ENCODE measurements at regions not wholly inside any gene's neighbourhood (a gene's known extent, or its start where the extent isn't known, plus 50 kb on each side); places are given as distances from the start of the nearest gene placed in this dataset.

GRCh38 chr3:72274493-72275330 is 489.8 kb upstream of the PROK2 start:
- Mint-ChIP-seq H3K4me1 (peaks cover 78% of the 10 kb centered on the region), H3K4me3 (peak overlapping the region; percentile 28), H3K27ac (peak overlapping the region; percentile 90), H3K9me3 (no peaks in the 10 kb centered on the region), H3K27me3 (ENCODE audit: low read depth, poor library complexity) (peaks cover 16% of the 10 kb centered on the region), H3K36me3 (ENCODE audit: low read depth) (no peaks in the 10 kb centered on the region)
- TF ChIP-seq CTCF (IDR thresholded peaks at IDR 0.05), result no peak
- DNase-seq, result peak; percentile 36

- Mint-ChIP-seq H3K4me3 (peak overlapping the region; percentile 56), H3K9me3 (no peaks in the 10 kb centered on the region), H3K27ac (peak overlapping the region; percentile 90), H3K27me3 (ENCODE audit: low read depth, poor library complexity) (peaks cover 16% of the 10 kb centered on the region), H3K4me1 (peaks cover 78% of the 10 kb centered on the region), H3K36me3 (ENCODE audit: low read depth) (no peaks in the 10 kb centered on the region)
- peak; percentile 59 for DNase-seq
- no peak for TF ChIP-seq CTCF (IDR thresholded peaks at IDR 0.05)
Measured at GRCh38 chr3:72273615-72274014, 488.7 kb upstream of the PROK2 start.

- Mint-ChIP-seq H3K9me3 (no peaks in the 10 kb centered on the region), H3K4me1 (peaks cover 80% of the 10 kb centered on the region)
Measured at GRCh38 chr3:72272356-72272755, 487.4 kb upstream of the PROK2 start.

GRCh38 chr3:72271923-72272322 is 487.0 kb upstream of the PROK2 start:
- H3K4me3 Mint-ChIP-seq, result no peak overlapping the region
- no peak for DNase-seq
- H3K4me1 Mint-ChIP-seq, result peaks cover 83% of the 10 kb centered on the region
- peaks cover 15% of the 10 kb centered on the region for H3K27me3 Mint-ChIP-seq (ENCODE audit: low read depth, poor library complexity)
- H3K36me3 Mint-ChIP-seq (ENCODE audit: low read depth), result no peaks in the 10 kb centered on the region
- TF ChIP-seq CTCF (IDR thresholded peaks at IDR 0.05), result no peak
- H3K9me3 Mint-ChIP-seq, result no peaks in the 10 kb centered on the region
- no peak overlapping the region for H3K27ac Mint-ChIP-seq

More at GRCh38 chr3:72272356-72272755, 487.4 kb upstream of the PROK2 start:
- H3K36me3 Mint-ChIP-seq (ENCODE audit: low read depth), result no peaks in the 10 kb centered on the region
- peaks cover 15% of the 10 kb centered on the region for H3K27me3 Mint-ChIP-seq (ENCODE audit: low read depth, poor library complexity)
- DNase-seq, result no peak
- no peak overlapping the region for H3K27ac Mint-ChIP-seq
- TF ChIP-seq CTCF (IDR thresholded peaks at IDR 0.05), result no peak
- no peak overlapping the region for H3K4me3 Mint-ChIP-seq

- peaks cover 86% of the 10 kb centered on the region for H3K4me1 Mint-ChIP-seq
- no peaks in the 10 kb centered on the region for H3K36me3 Mint-ChIP-seq (ENCODE audit: low read depth)
- DNase-seq, result no peak
- TF ChIP-seq CTCF (IDR thresholded peaks at IDR 0.05), result no peak
- peaks cover 16% of the 10 kb centered on the region for H3K27me3 Mint-ChIP-seq (ENCODE audit: low read depth, poor library complexity)
- H3K4me3 Mint-ChIP-seq, result no peak overlapping the region
- no peak overlapping the region for H3K27ac Mint-ChIP-seq
- H3K9me3 Mint-ChIP-seq, result no peaks in the 10 kb centered on the region
Measured at GRCh38 chr3:72271216-72271615, 486.3 kb upstream of the PROK2 start.

GRCh38 chr3:72270730-72271129 is 485.8 kb upstream of the PROK2 start:
- Mint-ChIP-seq H3K27ac (no peak overlapping the region), H3K4me1 (peaks cover 82% of the 10 kb centered on the region), H3K9me3 (no peaks in the 10 kb centered on the region), H3K27me3 (ENCODE audit: low read depth, poor library complexity) (peaks cover 16% of the 10 kb centered on the region), H3K4me3 (no peak overlapping the region), H3K36me3 (ENCODE audit: low read depth) (no peaks in the 10 kb centered on the region)
- TF ChIP-seq CTCF (IDR thresholded peaks at IDR 0.05), result no peak
- no peak for DNase-seq
